Neutrophil (primary cell): ENCODE measurements at regions not wholly inside any gene's neighbourhood (a gene's known extent, or its start where the extent isn't known, plus 50 kb on each side); places are given as distances from the start of the nearest gene placed in this dataset.

Experiments
- H3K27ac ChIP-seq: fragments of 200-600 bp; sonication (generic); 2 replicates; pipeline ENCODE4 v1.5.1; 2016; ENCODE audit warnings: mild to moderate bottlenecking, moderate library complexity
- H3K27me3 ChIP-seq: fragments of 200-600 bp; sonication (generic); 2 replicates; pipeline ENCODE4 v1.6.0; 2016; ENCODE audit warnings: mild to moderate bottlenecking
- H3K36me3 ChIP-seq: fragments of 200-600 bp; sonication (generic); 2 replicates; pipeline ENCODE4 v1.5.1; 2017
- H3K4me1 ChIP-seq, 2 experiments: fragments of 200-600 bp in 1 of 2; sonication (generic) in 1 of 2; 1 replicate in 1 of 2; 2 replicates in 1 of 2; pipeline versions ENCODE4 v1.5.1 to v1.6.1; 2013 to 2016; ENCODE audit warnings: low read depth in 1 of 2, low read length in 1 of 2, mild to moderate bottlenecking in 1 of 2, moderate library complexity in 1 of 2; ENCODE audit not compliant: control insufficient read depth in 1 of 2, insufficient read depth in 1 of 2
- H3K4me3 ChIP-seq, 2 experiments: fragments of 200-600 bp in 1 of 2; sonication (generic) in 1 of 2; 1 replicate in 1 of 2; 2 replicates in 1 of 2; pipeline ENCODE4 v1.5.1; 2013 to 2016; ENCODE audit warnings: low read depth in 1 of 2, low read length in 1 of 2, mild to moderate bottlenecking in 1 of 2, moderate library complexity in 1 of 2
- H3K9me3 ChIP-seq: fragments of 200-600 bp; sonication (generic); 2 replicates; pipeline ENCODE4 v1.5.1; 2016
- CTCF ChIP-seq: fragments of 200-600 bp; sonication (generic); IDR thresholded peaks from 2 replicates; pipeline ENCODE4 v1.5.1; 2016; ENCODE audit warnings: antibody characterized with exemption

- Histone ChIP-seq H3K27me3 (no peaks in the 10 kb centered on the region), H3K4me1 (no peaks in the 10 kb centered on the region), H3K4me3 (no peak overlapping the region), H3K27ac (no peak overlapping the region), H3K9me3 (no peaks in the 10 kb centered on the region), H3K36me3 (no peaks in the 10 kb centered on the region)
- TF ChIP-seq CTCF = no peak
These were observed 1038.2 kb downstream of the MCTP2 start for GRCh38 chr15:95269242-95270183.

GRCh38 chr15:95274101-95274500 is 1042.7 kb downstream of the MCTP2 start:
- Histone ChIP-seq H3K27ac (no peak overlapping the region), H3K4me3 (no peak overlapping the region), H3K4me1 (no peaks in the 10 kb centered on the region), H3K27me3 (no peaks in the 10 kb centered on the region), H3K36me3 (no peaks in the 10 kb centered on the region), H3K9me3 (no peaks in the 10 kb centered on the region)
- TF ChIP-seq CTCF = no peak

GRCh38 chr15:95277266-95277665 is 1045.9 kb downstream of the MCTP2 start:
- Histone ChIP-seq H3K4me3 (no peak overlapping the region), H3K36me3 (no peaks in the 10 kb centered on the region), H3K9me3 (no peaks in the 10 kb centered on the region), H3K27me3 (no peaks in the 10 kb centered on the region), H3K4me1 (no peaks in the 10 kb centered on the region), H3K27ac (no peak overlapping the region)
- TF ChIP-seq CTCF = no peak

GRCh38 chr15:95278532-95279245 is 1047.3 kb downstream of the MCTP2 start:
- H3K4me1 ChIP-seq = no peaks in the 10 kb centered on the region

More at GRCh38 chr15:95278532-95279245, 1047.3 kb downstream of the MCTP2 start:
- Histone ChIP-seq H3K36me3 (no peaks in the 10 kb centered on the region), H3K4me3 (no peak overlapping the region), H3K9me3 (no peaks in the 10 kb centered on the region), H3K27me3 (no peaks in the 10 kb centered on the region), H3K27ac (no peak overlapping the region)
- TF ChIP-seq CTCF = no peak
